HG03064 (cell line): ENCODE measurements at regions not wholly inside any gene's neighbourhood (a gene's known extent, or its start where the extent isn't known, plus 50 kb on each side); places are given as distances from the start of the nearest gene placed in this dataset.

Experiments used
- ATAC-seq: cut with Tn5 transposase; IDR thresholded peaks from one replicate; pipeline ENCODE4 v1.9.1; 2021; ENCODE audit warnings: low read depth; ENCODE audit not compliant: unreplicated experiment

GRCh38 chr1:232225336-232226131, 404.4 kb downstream of the SIPA1L2 start:
- no peak for ATAC-seq

DNA sequence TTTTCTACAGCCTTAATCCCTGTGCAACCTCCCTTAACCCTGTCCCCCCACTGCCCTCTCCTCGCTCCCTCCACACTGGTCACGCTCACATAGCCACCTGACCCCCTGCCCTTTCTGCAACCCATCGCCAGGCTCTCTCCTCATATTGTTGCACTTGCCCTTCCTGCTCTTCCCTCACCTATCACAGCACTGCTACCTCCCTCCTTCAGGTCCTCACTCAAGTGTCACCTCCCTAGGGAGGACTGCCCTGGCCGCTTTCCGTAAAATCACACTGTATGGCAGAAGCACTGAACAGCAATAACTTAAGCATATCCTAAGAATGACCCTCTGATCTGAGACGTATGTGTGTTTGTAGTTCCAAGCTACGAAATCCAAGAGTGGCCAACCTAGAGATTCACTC, 406.0 kb downstream of the SIPA1L2 start:
- ATAC-seq, result no peak

- no peak for ATAC-seq
These were observed 406.7 kb downstream of the SIPA1L2 start for GRCh38 chr1:232223183-232223708.

GRCh38 chr1:232222614-232223013, 407.3 kb downstream of the SIPA1L2 start:
- no peak for ATAC-seq

DNA sequence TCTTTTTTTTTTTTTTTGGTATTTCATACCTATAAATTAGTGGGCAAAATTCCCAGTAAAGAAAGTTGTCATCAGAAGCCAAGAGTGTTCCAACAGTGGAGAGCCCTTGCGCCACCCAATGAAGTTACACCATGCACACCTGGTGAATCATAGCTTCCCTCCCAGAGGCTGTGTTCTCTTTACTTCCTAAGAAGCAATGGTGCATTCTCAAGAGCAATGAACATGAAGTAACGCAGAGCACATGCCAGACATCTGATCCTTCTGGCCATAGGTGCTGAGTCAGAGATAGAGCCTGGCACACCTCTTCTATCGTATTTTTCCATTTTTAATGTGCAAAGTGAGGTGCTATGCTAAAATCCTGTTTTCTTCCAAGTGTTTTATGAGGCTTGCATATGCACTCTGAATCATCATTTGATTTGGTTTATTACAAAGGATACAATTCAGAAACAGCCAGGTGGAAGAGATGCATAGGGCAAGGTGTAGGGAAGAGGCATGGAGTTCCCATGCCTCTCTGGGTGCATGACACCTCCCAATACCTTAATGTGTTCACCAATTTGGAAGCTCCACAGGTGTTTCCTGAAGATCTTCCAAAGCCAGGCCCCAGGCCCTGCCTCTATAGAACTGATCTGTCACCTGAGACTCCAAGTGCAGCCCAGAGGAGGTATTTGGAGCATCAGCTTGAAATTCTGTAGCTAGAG, 408.0 kb downstream of the SIPA1L2 start:
- no peak for ATAC-seq

DNA sequence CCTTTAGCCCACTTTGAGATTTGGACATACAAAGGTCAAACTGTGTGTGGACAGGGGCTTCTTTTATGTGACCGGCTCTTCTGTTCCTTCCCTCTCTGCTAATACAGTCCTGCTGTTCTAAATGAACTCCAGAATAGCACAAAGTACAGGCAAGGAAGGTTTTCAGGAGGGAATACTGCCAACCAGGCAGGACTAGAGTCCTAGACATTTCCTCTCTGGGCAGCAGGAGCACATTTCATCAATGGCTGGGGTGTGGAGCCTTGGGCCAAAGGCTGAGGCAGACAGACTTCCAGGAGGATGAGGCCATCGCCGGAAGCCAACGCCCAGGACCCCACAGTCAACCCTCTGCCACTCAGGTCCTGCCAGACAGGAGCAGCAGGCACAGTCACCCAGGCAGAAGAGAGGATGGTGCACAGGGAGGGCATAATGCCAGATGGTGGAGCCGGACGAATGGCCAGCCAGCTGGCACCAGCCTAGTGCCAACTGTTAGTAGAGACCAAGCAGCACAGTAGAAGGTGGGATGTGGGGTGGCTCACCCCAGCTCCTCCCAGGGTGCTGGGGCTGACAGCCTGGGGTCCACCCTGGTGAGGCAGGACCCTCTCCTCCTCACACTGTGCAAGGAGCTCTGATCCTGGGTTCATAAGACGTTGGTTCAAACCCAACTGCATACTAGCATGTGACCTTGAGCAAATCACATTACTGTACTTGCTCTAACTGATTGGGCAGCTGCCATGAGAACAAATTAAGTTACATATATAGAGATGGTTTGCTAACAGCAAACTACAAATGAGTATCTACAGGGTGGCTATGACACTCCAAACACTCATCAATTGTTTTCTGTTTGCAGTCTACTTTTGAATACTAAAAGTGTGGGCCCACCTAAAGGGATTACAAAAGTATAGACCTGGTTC, 410.7 kb downstream of the SIPA1L2 start:
- ATAC-seq, result no peak

DNA sequence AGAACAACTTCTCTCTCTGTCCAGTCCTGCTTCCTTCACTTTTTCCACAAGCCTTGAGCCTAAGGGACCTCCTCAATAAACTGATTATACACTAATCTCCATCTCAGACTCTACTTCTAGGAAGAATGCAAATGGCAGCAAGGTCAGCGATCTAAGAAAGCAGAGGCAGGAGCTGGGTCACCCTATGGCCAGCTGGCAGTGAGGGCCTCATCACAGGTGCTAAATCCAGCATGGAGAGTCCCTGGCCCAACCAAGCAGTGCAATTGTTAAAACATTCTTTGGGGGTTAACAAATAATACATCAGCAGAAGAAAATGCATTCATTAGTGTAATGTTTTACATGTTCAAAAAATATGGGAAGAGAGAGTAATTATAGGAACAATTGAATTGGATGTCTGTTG, 416.0 kb downstream of the SIPA1L2 start:
- no peak for ATAC-seq

GRCh38 chr1:232212253-232212652, 417.7 kb downstream of the SIPA1L2 start:
- no peak for ATAC-seq

DNA sequence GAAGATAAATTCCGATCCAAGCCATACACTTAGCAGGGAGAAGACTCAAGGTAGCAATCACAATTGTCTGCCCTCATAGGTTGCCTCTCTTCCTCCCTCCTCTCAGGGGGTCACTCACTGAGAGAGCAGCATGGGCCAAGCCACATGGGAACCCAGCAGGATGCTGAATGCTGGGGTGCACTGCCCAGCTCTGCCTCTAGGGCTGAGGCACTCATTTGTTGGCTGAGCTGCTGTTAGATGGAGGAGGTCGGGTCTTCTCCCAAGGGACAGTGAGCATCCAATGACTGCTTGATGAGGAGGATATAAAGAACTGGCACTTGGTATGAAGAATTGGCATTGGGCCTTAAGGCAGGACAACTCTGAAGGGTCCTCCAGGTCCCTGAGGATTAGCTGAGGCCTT, 418.8 kb downstream of the SIPA1L2 start:
- no peak for ATAC-seq

GRCh38 chr1:232209357-232209756, 420.6 kb downstream of the SIPA1L2 start:
- no peak for ATAC-seq

GRCh38 chr1:232207073-232207866, 422.7 kb downstream of the SIPA1L2 start:
- no peak for ATAC-seq

DNA sequence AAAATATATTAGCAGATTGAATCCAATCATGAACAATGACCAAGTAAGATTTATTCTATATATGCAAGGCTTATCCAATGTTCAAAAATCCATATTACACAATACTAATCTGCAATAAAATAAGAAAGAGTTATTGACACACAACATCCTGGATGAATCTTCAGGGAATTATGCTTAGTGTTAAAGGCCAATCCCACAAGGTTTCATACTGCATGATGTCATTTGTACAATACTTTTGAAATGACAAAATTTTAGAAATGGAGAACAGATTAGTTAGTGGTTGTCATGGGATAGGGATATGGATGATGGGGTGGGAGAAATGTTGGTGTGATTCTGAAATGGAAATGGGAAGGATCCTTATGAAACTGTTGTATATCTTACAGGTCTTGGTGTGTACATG, 425.7 kb downstream of the SIPA1L2 start:
- no peak for ATAC-seq

DNA sequence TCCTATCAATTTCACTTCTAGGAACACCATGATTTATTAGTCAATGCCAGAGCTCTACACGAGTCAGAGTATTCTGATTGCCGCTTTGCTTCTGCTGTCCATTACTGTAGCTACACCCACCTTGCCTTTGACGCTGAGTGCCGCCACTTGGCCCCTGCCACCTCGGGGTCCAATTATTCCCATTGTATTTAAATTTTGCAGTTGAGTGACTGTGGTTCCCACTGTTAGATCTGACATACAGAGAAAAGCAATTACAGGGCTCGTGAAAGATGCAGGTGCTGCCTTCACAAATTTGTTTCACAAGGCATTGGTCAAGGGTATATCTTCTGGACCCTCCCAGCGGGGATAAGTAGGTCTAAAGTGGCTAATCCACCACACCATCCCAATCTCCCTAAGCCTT, 428.9 kb downstream of the SIPA1L2 start:
- no peak for ATAC-seq

- no peak for ATAC-seq
These were observed 433.9 kb downstream of the SIPA1L2 start for GRCh38 chr1:232196042-232196441.

GRCh38 chr1:232194424-232194823, 435.5 kb downstream of the SIPA1L2 start:
- ATAC-seq, result no peak

DNA sequence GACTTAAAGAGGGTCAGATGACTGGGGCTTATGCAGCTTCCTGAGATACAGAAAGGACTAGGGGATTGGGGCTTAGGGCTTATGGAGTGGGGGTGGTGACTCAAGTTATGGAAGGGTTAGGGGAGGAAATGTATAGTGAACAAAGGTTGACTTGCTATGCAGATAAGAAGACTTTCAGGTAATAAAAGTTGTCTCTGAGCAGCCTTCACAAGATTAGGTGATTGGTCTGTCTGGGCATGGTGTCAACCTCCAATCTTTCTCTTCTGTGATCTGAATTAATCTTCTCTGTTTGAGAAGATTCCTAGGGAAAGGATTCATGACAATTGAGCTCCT, 436.5 kb downstream of the SIPA1L2 start:
- no peak for ATAC-seq

DNA sequence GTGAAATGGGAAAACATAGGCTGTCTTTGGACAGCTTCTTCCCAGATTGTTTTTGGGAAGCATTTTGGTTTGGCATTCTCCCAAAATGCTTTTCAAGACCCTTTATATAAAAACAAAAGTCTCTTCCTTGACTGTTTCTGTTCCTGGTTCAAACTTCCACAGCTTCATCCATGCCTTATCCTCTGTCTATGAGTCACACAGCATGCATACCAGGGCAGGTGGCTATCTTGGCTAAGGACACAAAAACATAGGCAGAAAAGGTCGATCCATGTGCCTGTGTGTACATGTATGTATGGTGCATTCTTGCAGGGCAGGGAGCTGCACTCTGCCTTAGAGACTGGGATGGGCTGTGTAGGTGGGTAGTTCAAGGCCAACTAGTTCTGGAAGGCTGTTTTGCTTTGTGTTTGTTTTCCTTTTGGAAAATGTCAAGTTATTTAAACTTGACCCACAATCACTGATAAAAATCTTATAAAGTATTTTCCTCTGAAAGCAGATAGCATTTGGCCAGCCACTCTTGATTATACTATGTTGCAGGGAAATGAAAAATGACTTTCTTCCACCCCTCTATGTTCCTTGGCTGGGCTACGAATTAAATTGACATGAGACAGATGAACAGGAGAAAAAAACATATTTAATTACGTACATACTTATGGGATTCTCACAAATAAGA, 437.0 kb downstream of the SIPA1L2 start:
- ATAC-seq, result no peak

DNA sequence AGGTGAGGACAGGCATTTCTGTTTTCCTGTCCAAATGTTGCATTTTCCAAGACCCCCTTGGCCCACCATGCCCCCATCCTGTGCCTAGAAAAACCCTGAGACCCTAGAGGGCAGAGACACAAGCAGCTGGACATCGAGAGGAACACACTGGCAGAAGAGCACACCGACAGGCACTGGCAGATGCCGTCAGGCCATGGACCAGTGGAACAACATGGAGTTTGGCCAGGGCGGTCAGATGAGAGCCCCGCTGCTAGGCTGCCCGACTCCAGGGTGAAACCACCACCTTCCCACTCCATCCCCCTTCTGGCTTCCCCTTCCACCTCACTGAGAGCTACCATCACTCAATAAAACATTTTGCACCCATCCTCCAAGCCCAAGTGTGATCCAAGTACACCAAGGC, 438.4 kb downstream of the SIPA1L2 start:
- no peak for ATAC-seq

DNA sequence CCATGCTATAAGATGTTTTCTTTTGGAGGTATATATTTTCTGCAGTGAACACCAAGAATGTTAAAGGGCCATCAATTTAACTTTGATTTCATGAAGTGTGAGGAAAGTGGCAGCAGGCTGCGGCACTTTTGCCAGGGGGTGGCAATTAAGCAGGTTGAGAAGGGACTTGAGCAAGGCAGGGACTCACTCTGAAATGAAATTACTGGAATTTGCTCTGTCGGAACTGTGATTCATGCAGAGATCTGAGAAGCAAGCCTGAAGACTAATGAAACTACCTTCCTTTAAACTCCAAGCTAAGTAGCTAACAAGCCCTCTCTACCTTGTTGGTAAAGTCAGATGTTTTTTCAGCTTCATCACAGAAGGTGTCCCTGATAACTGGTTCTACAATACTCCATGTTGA, 441.6 kb downstream of the SIPA1L2 start:
- ATAC-seq, result no peak

DNA sequence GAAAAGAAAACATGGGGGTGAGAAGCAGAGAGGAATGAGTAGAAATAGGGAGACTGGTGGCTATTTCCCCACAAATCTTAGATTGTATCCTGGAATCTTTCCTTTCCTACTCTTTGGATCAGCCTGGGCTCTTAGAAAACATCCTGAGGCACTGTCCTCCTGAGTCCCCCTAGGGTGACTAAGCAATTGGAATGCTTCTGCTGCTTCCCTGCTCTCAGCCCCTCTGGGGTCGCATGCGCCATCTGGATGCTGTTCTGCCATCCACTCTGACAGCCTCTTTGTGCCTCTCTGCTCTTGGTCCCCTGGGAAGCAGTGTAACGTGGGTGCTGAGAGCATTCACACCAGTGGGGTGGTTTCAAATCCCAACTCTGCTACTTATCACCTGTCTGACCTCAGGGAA, 443.0 kb downstream of the SIPA1L2 start:
- no peak for ATAC-seq
